HG03196 (cell line): ENCODE measurements at regions not wholly inside any gene's neighbourhood (a gene's known extent, or its start where the extent isn't known, plus 50 kb on each side); places are given as distances from the start of the nearest gene placed in this dataset.

Source experiments
- ATAC-seq: cut with Tn5 transposase; IDR thresholded peaks from one replicate; pipeline ENCODE4 v1.9.1; 2021; ENCODE audit not compliant: unreplicated experiment

DNA sequence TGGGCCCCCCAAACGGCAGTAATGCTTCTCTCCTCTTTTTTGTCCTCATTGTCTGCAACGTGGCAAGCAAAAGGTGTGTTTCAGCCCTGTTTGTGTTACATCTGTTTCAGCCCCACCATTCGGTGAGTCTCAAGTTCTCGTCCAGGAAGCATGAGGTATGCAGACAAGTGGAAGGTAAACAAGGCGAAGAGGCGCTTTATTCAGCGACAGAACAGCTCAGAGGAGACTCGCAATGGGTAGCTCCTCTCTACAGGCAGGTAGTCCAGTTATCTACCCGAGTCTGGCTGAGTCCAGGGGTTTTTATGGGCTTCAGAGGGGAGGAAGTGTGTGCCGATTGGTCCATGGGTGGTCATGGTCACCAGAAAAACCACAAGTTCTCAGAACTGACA, 733.4 kb upstream of the CDH7 start:
- ATAC-seq, result no peak

DNA sequence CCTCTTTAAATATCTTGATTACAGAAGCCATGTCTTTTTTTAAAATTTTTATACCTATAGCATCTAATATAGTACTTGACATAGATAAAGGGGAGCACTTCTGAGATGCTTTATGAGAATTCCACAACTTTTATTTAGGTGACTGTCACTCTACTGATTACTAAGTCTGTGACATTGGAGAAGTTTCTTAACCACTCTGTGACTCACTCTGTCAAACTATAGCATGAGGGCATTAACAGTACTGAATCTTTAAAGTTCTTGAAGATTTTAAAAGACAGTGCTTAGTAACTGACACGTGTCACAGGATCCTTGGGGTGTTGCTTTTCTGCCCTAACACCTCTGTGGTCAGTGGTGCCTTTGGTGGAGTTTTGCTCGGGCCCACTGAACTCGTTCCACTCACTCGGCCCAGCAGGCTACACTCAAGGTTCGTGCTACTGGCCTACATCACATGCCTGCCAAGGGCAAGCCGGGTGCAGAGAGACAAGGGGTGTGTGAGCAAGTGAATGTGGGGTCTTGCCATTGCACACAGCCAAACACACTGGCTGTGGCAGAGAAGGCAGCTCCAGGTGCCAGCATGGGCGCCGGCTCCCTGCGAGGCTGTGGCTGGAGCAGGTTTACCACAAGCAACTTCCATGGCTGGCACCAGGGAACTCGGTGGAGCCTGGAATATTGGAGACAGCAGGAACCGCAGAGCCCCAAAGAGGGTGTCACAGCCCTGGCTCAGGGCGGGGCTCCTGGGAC, 734.0 kb upstream of the CDH7 start:
- no peak for ATAC-seq

DNA sequence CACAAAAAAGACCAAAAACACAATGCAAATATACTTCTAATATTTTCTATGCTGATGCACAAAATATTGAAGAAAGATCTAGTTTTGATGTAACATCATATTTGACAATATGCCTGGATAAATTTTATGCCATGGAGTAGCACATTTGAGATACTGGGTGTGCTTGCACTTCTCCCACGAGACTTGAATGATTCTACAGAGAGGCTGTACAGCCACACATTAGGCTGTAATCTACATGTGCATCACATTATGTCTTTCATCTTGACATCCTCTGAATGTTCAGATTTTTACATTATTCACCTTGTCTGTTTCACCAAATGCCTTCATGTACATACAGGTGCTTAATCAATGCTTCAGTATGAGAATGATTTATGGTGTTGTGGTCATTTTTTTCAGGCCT, 756.4 kb upstream of the CDH7 start:
- no peak for ATAC-seq

DNA sequence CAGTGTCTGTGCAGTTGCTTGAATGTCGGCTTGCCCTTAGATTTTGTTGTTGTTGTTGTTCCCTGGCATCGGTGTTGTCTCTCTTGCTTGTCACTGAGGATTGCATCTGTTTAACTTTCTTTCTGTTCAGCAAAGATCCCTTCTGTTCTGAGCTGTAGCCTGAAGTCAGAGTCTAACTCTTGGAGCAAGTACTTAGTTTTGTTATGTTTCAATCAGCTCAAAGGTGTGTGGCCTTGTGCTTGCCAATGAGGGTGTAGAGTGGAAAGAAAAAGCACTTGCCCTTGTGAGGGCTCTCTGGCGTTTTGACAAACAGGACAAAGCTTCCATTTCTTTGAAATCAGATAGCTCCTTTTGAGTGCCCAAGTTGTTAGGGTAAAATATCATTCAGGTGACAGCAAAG, 757.1 kb upstream of the CDH7 start:
- ATAC-seq, result no peak

DNA sequence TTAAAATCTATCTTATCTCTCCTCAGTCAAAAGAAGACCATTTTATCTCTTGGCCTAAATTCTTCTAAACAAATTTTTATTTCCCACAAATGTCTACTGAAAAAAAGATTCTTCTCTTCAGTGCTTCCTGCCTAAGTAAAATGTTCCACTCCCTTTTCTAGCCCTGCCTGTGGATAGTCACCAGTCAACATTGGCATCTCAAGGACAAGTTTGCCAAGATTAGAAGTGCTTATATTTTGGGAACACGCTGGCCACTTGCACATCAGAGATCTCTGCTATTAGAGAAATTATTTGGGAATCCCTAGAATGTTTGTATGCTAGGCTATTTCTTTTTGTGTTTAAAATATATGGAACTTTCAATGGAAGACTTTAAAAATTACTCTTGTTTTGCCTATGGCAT, 758.2 kb upstream of the CDH7 start:
- ATAC-seq, result no peak

DNA sequence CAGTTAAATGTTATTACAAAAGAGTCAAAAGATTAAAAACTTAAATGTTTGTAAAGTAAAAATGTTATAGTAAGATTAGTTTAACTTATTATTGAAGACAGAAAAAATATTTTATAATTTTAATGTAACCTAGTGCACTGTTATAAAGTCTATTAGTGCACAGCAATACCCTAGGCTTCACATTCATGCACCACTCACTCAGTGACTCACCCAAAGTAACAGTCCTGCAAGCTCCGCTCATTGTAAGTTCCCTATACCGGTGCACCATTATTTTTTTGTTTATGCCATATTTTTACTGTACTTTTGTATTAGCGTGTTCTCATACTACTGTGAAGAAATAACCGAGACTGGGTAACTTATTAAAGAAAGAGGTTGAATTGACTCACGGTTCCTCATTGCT, 759.7 kb upstream of the CDH7 start:
- ATAC-seq, result no peak

DNA sequence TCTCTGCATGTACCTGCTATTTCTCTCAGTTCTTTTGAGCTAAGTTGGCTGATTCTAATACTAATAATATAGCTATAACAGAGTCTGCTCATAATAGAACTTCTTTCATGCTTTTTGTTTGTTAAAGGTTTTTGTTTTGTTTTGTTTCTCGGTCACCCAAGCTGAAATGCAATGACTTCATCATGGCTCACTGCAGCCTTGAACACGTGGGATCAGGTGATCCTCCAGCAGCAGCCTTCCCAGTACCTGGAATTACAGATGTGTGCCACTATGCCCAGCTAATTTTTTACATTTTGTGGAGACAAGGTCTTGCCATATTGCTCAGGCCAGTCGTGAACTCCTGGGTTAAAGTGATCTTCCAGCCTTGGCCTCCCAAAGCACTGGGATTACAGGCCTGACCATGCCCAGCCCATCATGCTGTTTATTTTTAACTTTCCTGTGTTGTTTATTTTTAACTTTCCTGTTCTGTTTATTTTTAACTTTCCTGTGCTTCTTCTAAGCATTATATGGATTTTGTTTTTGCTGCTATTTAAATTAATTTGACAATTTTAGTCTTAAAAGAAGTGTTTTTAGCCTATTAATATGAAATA, 763.8 kb upstream of the CDH7 start:
- ATAC-seq, result no peak

DNA sequence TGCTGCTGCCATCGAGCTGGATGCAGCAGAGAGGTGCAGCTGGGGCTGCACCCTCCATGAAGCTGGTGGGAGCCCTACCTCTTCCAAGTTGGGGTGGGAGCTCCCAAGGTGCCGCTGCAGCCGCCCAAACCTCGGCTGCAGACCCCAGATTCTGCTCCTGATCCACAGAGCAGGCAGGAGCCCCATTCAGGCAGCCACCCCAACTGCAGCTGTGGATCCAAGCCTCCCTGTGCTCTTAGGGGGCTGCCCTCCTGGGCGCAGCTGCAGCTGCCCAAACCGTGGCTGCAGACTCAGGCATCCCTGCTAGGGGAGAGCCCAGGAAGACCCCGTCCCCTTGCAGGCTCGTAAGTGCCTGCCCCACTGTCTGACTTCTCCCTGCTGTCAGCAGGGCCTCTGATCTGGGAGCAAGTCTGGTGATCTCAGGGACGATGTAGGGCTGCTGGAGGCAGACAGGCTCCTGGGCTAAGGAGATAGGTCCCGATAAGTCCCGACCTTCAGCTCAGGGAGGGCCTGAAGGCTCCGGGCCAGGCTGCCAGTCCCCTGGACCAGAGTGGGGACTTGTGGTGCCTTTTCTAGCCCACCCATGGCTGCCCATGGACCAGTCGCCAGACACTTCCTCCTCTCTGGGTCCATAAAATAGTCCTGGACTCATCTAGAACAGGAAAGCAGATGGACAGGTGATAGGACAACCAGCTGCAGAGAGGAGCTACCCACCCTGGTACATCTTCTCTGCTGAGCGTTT, 767.1 kb upstream of the CDH7 start:
- no peak for ATAC-seq

DNA sequence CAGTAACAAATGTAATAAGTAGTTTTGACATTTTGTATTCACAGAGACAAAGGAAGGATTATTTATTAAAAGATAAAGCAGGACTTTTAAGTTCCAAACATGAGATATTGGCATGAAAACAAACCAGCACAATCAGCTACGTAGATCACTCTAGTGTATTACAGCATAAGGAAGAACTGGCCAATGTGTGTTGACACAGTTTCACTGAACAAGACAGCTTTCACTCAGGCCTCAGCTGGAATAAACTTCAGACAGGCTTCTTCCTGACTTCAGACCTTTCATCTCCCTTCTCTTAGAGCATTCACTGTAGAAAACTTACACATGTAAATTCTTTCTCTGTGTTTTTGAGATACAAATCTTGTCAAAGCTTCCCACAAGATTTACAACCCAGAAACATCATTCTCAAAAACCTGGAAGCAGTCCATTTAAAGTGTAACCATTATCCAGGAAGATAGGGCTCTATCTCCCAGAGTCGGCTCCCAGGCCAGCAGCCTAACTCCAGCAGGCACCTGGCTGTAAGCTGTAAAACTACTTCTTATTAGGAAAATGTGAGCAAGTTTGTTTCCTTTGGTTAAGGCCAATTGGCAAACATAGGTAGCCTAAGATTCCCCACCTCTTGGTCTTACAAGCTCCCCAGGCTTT, 768.3 kb upstream of the CDH7 start:
- no peak for ATAC-seq

DNA sequence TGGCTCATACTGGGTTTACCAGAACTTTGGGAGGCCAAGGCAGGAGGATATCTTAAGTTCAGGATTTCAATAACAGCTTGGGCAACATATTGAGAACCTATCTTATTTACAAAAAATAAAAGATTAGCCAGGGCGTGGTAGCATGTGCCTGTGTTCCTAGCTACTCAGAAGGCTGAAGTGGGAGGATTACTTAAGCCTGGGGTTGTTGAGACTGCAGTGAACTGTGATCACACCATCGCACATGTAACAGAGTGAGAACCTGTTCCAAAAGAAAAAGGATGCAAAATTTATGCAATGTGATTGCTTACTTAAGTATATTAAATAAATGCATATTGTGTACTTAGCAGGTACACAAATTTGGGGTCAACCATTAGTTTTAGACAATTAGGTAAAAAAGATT, 768.9 kb upstream of the CDH7 start:
- ATAC-seq, result no peak

DNA sequence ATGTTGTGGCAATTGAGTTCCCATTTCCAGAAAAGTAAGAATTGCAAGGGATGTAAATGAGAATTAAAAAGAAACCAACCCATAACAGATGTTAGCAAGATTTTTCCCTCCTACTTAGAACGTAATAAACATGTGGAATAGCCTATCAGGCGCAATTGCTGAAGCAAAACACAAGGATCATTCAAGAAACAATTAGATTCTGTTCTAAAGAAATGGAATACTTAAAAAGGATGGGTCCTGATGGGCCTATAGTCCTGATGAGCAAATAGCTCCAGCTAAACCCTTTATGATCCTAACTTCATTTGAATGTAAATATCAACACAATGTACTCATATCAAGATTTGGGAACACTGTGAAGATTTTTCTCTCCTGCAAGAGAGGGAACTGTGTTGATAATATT, 771.0 kb upstream of the CDH7 start:
- no peak for ATAC-seq

DNA sequence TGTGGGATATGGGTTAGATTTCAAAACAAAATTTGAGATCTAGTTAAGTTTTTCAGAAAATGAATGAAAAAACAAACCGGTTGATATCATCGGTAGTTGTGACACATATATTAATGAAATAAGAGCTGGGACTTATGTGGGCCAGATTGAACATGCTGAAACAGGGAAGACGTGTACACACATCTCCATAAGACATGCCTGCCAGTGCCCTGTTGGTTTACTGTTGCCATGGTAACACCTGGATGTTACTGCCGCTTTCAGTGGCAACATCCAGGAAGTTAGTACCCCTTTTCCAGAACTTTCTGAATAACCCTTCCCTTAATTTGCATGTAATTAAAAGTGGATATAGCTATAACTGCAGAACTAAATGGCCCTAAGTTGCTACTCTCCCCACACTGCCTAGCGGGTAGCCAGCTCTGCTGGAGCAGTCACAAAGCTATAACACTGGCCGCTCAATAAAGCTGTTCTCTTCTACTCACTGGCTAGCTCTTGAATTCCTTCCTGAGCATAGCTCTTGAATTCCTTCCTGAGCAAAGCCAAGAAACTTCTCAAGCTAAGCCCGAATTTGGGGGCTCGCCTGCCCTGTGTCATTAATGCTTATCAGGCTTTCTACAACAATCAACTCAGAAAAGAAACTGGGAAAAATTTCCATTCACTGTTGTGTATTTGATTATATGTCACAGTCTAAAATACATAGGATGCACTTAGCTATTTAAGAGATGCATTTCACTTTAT, 776.3 kb upstream of the CDH7 start:
- ATAC-seq, result no peak

DNA sequence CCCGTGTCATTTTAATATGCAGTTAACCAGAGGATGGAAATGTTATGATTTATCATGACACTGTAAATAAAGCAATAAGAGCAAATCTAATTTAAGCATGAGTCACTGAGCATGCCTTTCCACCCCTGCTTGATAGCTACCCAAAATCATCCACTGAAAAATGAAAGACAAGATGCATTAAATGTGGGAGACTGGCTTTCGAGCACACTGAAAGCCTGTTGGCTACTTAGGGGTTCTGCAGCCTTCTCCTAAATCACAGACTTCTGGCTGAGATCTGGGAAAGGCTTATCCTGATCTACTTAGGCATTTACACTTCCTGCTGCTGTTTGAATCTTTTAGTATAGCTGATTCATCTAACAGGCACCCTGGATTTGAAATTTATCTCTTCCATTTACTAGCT, 778.3 kb upstream of the CDH7 start:
- ATAC-seq, result no peak

DNA sequence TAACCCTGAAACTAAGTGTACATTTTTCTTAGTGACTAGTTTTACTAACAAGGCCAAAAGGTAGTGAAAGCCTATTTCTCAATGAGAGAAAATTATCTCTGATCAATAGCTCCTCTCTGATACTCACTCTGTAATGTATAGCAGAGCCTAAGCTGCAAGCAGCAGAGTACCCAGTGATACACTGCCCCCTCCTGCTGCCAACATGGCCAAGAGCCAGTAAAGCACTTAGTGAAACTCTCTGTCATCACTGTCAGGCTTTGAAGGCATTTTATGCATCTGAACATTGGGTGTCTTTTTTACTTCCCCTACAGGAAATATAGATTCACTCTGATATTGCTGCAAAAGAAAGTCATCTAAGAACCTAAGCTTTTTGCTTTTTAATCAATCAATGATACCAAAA, 784.1 kb upstream of the CDH7 start:
- no peak for ATAC-seq

DNA sequence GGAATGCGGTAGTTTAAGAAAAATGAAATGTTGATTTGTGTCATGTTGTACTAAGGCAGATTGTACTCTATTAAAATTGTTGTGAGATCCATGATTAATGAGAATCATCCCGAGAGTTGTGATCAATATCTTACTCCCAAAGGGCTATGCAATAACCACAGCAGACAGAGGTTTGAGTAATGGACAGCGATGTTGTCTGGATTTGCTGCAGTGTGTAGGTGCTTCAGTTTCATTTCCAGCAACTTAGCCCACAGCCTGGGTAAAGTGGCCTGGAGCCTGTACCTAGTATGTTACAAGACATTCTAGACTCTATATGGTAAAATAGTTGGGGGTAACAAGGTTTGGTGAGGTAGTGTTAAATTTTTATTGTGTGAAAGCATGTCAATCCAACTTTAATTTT, 794.3 kb upstream of the CDH7 start:
- no peak for ATAC-seq

DNA sequence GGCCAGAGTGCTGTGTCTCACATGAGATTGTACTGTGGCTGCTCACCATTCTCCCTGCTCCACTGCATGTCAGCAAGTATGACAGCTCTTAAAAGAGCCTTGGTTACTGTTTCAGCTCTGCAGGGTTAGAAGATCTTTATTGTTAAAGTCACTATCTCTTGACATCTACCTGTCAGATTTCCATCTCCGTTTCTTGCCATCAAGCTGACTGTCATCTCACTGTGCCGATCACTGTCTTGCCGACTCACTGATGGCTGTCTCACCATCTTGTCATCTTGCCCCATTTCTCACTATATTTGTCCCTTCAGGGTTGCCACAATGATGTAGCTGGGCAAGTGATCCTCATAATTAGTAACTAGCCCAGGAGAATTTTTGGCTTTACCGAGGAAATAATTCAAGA, 800.9 kb upstream of the CDH7 start:
- ATAC-seq, result no peak

DNA sequence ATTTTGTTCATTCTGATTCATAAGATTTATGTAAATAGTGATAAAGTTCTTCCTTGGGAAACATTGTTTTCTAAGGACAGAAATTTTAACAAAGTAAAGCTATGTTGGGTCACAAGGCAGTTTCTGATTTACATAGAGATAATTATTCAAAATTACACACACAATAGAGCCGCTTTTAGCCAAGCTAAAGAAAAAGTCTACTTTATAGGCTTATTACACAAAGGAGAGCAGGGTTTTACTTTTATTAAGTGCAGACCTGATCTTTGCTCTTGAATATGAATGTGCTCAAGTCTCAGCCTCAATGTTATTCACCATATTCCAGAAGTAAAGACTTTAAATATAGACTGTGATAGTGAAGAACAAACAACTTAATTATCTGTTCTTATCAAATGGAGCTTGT, 787.8 kb upstream of the LINC00305 start:
- no peak for ATAC-seq

DNA sequence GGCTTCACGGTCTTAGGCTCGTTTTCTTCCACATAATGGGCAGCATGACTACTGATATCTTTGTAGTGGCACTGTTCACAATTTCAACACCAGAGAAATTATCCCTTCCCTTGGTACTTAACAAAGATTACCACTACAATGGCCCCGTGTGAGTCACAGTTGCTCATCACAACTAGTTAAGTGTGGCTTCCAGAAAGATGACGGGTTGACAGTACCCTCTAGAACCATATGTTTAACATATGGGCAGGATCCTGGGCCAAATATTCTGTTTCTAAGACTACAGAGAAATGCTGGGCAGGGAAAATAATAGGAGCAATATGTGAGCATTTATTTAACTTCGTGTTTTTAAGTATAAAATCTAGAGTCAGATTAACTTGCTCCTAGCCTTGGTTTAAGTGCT, 780.1 kb upstream of the LINC00305 start:
- ATAC-seq, result no peak

DNA sequence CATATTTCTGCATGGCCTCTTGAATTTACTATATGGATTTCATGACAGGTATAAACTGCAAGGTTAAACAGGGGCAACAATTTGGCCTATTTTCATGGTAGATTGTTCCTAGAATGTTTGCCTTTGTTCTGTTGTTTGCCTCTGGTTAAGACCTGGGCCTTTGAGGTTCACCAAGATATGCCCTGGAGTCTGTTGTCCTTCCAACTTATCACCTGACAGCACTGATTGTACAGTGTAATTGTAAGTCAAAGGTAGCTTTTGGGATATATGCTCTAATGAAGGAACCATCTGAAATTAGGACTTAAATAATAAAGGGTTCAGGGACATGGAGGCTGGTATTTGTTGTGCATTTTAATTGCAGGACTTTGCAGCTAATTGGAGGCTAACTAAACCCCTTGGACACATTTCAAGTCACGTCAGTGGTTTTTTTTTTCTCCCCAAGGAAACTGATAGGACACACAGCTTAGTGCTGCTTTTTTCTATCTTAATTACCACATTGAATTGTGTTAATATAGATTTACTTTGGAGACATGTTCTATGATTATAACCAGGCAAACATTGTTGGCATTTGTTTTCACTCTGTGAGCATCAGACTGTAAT, 771.2 kb upstream of the LINC00305 start:
- ATAC-seq, result no peak

DNA sequence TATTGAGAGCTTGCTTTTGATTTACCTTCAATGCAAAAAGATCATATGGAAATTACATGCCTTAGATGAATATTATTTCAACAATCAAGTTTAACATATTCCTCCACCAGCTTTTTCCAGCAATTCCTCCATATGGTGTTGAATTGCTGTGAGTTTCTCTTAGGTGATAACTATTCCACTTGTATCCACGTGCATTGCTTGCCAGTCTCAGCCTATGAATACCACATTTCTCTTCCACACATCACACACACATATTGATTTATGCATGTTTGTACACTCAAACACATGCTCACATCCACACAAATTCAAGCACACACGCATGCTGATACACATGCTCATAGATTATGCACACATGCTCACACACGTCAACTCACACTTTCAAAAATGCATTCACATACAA, 770.0 kb upstream of the LINC00305 start:
- ATAC-seq, result no peak

DNA sequence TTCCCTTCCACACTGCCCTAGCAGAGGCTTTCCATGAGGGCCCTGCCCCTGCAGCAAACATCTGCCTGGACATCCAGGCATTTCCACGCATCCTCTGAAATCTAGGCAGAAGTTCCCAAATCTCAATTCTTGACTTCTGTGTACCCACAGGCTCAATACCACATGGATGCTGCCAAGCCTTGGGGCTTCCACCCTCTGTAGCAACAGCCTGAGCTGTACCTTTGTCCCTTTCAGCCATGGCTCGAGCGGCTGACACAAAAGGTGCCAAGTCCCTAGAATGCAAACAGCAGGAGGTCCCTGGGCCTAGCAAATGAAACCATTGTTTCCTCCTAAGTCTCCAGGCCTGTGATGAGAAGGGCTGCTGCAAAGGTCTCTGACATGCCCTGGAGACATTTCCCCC, 744.5 kb upstream of the LINC00305 start:
- ATAC-seq, result no peak
